ENCODE measurements at regions not wholly inside any gene's neighbourhood (a gene's known extent, or its start where the extent isn't known, plus 50 kb on each side); places are given as distances from the start of the nearest gene placed in this dataset.
A peak's percentile ranks its signal among the peaks of the same experiment; 100 is the strongest.
"Not testable (repeated sequence)": the region's sequence is repeated elsewhere in the genome, so short reads cannot be mapped to it uniquely, and the experiment has no call there.

GRCh38 chr2:234881413-234882241 lies 70.2 kb upstream of the SH3BP4 start:
- DNase-seq (ENCODE audit: low spot score) = peak; percentile 32
- Histone ChIP-seq H3K9me3 (no peaks in the 10 kb centered on the region), H3K27ac (peak overlapping the region in 1 of 2 donors; percentile 15), H3K36me3 (no peaks in the 10 kb centered on the region), H3K4me3 (peak overlapping the region; percentile 54), H3K4me1 (ENCODE audit: control insufficient read depth in 1 of 2, low read depth in 2 of 2) (peaks cover 6 to 24% of the 10 kb centered on the region in 2 donors), H3K27me3 (replicated peaks; ENCODE audit: insufficient read depth) (no peaks in the 10 kb centered on the region)
- ATAC-seq (ENCODE audit: insufficient number of reproducible peaks, low FRiP score, low read depth) = peak; percentile 99
- TF ChIP-seq CTCF (IDR thresholded peaks at IDR 0.05) = peak; percentile 80

- no peak for ATAC-seq (ENCODE audit: insufficient number of reproducible peaks, low FRiP score, low read depth)
- TF ChIP-seq CTCF (IDR thresholded peaks at IDR 0.05) = no peak
- Histone ChIP-seq H3K4me1 (ENCODE audit: control insufficient read depth in 1 of 2, low read depth in 2 of 2) (peaks cover 6 to 24% of the 10 kb centered on the region in 2 donors), H3K27ac (no peak overlapping the region), H3K4me3 (no peak overlapping the region), H3K9me3 (no peaks in the 10 kb centered on the region), H3K27me3 (replicated peaks; ENCODE audit: insufficient read depth) (no peaks in the 10 kb centered on the region), H3K36me3 (no peaks in the 10 kb centered on the region)
- DNase-seq (ENCODE audit: low spot score) = no peak
These were observed 71.1 kb upstream of the SH3BP4 start for GRCh38 chr2:234880551-234881211.

- DNase-seq (ENCODE audit: low spot score) (no peak), ATAC-seq (ENCODE audit: insufficient number of reproducible peaks, low FRiP score, low read depth) (no peak)
- no peaks in the 10 kb centered on the region for H3K36me3 ChIP-seq
- H3K27ac ChIP-seq = no peak overlapping the region
- H3K9me3 ChIP-seq = no peaks in the 10 kb centered on the region
- no peak for TF ChIP-seq CTCF (IDR thresholded peaks at IDR 0.05)
- peaks cover 6 to 24% of the 10 kb centered on the region in 2 donors for H3K4me1 ChIP-seq (ENCODE audit: control insufficient read depth in 1 of 2, low read depth in 2 of 2)
- no peak overlapping the region for H3K4me3 ChIP-seq
- no peaks in the 10 kb centered on the region for H3K27me3 ChIP-seq (replicated peaks; ENCODE audit: insufficient read depth)
These were observed 72.0 kb upstream of the SH3BP4 start for GRCh38 chr2:234879671-234880455.

GRCh38 chr2:234876621-234877020 lies 75.2 kb upstream of the SH3BP4 start:
- not testable (repeated sequence) for ATAC-seq (ENCODE audit: insufficient number of reproducible peaks, low FRiP score, low read depth); H3K36me3 ChIP-seq; H3K9me3 ChIP-seq; DNase-seq (ENCODE audit: low spot score); H3K4me3 ChIP-seq; H3K27ac ChIP-seq; H3K27me3 ChIP-seq (replicated peaks; ENCODE audit: insufficient read depth)
- H3K4me1 ChIP-seq (ENCODE audit: control insufficient read depth in 1 of 2, low read depth in 2 of 2) = peaks cover 6 to 13% of the 10 kb centered on the region in 2 donors

GRCh38 chr2:234874347-234875046 lies 77.3 kb upstream of the SH3BP4 start:
- Histone ChIP-seq H3K4me1 (ENCODE audit: control insufficient read depth in 1 of 2, low read depth in 2 of 2) (no peaks in the 10 kb centered on the region), H3K4me3 (no peak overlapping the region), H3K9me3 (no peaks in the 10 kb centered on the region), H3K27me3 (replicated peaks; ENCODE audit: insufficient read depth) (no peaks in the 10 kb centered on the region), H3K36me3 (no peaks in the 10 kb centered on the region), H3K27ac (no peak overlapping the region)
- TF ChIP-seq CTCF (IDR thresholded peaks at IDR 0.05) = no peak
- ATAC-seq (ENCODE audit: insufficient number of reproducible peaks, low FRiP score, low read depth) (no peak), DNase-seq (ENCODE audit: low spot score) (no peak)
